ENCODE measurements at regions not wholly inside any gene's neighbourhood (a gene's known extent, or its start where the extent isn't known, plus 50 kb on each side); places are given as distances from the start of the nearest gene placed in this dataset.

DNA sequence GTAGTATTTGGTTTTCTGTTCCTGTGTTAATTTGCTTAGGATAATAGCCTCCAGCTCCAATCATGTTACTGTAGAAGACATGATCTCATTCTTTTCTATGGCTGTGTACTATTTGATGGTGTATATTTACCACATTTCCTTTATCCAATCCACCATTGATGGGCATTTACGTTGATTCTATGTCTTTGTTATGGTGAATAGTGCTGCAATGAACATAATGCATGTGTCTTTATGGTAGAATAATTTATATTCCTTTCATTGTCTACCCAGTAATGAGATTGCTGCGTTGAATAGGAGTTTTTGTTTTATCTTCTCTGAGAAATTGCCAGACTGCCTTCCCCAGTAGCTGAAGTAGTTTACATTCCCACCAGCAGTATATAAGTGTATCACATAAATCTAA, 538.8 kb downstream of the LRRIQ3 start:
- no peak for DNase-seq (ENCODE audit: low read depth)

GRCh38 chr1:73654714-73655113, 543.3 kb downstream of the LRRIQ3 start:
- no peak for DNase-seq (ENCODE audit: low read depth)

DNA sequence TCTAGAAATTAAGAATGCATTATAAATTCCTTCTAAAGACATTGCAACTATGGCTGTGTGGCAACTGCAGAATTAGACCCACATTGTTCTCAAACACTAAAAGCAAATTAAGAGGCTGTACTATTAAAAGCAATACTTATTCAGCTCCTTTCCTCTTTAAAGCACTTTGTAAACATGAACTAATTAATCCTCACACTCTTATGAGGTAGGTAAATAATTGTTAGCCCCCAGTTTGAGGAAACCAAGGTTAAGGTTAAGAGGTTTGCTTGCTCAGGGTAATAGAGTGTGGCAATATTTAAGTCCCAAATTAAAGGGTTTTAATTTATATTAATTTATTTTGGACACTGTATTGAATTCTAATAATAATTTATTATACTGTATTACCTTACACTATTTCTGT, 553.8 kb downstream of the LRRIQ3 start:
- DNase-seq (ENCODE audit: low read depth), result no peak

- DNase-seq (ENCODE audit: low read depth), result no peak
Measured at GRCh38 chr1:73639494-73639893, 558.5 kb downstream of the LRRIQ3 start.

DNA sequence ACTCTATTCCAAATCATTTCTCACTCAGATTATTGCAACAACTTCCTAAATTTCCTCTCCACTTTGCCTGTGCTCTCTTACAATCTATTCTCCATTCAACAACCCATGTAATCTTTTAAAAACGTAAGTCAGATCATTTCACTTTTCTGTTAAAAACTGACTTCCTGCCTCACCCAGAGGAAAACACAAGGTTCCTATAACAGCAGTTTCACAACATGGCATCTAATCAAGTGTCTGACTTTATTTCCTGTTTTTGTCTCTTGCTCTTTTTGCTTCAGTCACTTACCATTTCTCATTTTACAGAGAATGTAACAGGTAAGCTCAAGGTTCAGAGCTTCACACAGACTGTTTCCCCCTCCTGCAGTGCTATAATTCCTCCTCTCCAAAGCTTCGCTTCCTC, 560.7 kb downstream of the LRRIQ3 start:
- no peak for DNase-seq (ENCODE audit: low read depth)

GRCh38 chr1:73635021-73635420, 563.0 kb downstream of the LRRIQ3 start:
- DNase-seq (ENCODE audit: low read depth), result no peak

GRCh38 chr1:73627723-73628122, 570.3 kb downstream of the LRRIQ3 start:
- DNase-seq (ENCODE audit: low read depth), result no peak

DNA sequence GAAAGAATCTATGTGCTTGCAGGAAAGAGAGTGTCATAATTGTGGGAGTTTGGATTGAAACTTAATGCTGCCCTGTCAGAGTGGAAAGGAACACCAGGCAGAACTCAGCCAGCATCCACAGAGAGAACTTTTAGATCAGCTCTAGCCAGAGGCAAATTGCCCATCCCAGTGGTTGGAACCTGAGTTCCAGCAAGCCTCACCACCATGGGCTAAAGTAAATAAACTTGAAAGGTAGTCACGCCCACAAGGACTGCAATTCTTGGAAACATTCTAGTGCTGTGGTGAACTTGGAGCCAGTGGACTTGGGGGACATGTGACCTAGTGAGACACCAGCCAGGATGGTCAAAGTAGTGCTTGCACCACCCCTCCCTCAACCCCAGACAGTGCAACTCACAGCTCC, 571.6 kb downstream of the LRRIQ3 start:
- no peak for DNase-seq (ENCODE audit: low read depth)

DNA sequence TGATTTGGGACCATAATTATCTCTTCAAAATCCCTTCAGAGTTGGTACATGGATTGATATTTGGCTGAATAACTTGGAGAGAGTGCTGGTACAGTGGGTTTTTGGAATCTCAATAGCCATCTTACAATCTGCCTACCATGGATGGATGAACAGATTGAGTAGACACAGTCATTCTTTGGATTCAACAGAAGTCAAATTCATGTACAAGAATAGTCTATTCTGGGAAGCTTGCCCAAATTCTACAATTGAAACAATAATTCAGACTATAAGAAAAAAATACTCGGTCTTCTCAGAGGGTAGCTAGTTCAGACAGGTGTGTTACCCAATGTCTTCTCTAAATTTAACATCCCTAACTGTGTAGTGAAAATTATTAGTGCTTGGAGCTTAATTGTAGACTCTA, 574.0 kb downstream of the LRRIQ3 start:
- no peak for DNase-seq (ENCODE audit: low read depth)

DNA sequence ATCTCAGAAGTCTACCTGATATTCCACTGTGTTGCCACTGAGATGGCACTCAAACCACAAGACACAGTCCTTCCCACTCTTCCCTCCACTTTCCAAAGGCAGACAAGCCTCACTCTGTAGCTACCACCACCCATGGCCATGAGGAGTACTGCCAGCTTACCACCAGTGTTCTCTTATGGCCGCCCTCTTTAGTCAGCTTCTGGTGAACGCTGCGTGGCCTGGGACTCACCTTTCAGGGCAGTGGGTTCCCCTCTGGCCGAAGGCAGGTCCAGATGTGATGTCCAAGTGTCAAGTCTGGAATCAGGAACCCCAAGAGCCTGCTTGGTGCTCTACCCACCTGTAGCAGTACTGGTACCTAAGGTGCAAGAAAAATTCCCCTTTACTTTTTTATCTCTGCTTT, 580.8 kb downstream of the LRRIQ3 start:
- no peak for DNase-seq (ENCODE audit: low read depth)

- DNase-seq (ENCODE audit: low read depth), result no peak
Measured at GRCh38 chr1:73611681-73612080, 586.3 kb downstream of the LRRIQ3 start.

DNA sequence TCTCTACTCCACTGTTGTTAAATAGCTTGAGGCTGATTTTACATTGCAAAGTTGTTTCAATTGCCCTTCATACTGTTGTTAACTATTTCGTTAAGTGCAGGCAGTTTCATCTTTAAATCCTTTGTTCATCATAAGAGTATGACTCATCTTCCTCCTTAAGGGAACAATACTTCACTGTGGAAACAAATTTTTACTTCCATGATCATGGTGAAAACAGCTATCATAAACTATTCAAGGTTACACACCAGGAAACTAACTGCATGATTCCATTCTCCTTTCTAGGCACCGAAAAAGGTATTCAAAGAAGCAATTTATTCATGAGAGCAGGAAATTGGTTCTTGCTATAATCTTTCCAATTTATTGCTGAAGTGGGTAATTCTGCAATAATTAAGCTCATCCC, 593.2 kb downstream of the LRRIQ3 start:
- no peak for DNase-seq (ENCODE audit: low read depth)

DNA sequence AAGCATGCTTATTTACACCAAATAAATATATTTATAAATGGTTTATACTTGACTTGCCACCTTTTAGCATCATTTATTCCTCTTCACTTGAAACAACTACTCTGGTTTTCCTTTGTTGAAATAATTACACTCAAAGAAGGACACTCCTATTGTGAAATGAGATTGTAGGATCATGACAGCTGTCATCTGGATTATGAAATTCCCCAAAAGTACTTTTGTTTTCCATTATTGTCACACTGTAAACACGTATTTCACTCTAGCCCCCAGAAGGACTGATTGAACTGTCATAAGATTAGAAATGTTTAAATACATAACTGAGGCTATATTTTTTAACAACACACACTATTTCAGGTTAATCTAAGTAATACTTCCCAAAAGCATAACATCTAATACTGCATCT, 593.8 kb downstream of the LRRIQ3 start:
- DNase-seq (ENCODE audit: low read depth), result no peak

- peak; percentile 3 for DNase-seq (ENCODE audit: low read depth)
Measured at GRCh38 chr1:73593804-73594203, 604.2 kb downstream of the LRRIQ3 start.

- peak; percentile 46 for DNase-seq (ENCODE audit: low read depth)
Measured at GRCh38 chr1:73593364-73593763, 604.6 kb downstream of the LRRIQ3 start.

DNA sequence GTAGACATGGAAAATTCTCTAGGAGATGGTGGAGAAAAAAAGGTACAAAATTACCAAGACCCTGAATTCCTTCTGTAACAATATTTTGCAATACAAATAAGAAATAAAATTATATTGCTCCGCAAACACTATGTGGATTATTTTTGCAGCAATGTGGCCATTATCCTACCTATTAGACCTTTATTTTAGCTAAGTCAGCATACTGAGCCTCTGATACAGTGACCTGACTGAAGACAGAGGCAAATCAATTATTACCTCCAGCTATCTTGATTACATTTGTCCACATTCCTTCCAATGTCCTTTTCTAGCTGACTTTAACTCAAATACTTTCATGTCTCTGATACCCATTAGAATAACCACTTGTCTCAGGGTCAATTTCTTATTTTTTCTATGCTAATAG, 610.9 kb downstream of the LRRIQ3 start:
- DNase-seq (ENCODE audit: low read depth), result no peak

DNA sequence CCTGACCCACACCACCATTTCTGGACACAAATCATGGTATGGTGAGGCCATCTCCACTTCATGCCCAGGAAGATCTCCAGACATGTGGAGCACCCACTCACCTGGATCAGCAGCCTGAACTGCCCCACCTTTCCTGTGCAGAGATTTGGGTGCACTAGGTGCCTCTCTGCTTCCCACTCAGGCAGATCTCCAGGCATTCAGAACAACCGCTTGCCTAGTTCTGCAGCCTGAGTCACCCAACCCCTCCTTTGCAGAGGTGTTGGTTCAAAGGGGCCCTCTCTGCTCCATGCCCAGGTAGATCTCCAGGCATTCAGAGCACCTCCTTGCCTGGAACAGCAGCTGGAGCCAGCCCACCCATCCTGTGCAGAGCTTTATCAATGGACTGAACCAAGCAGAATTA, 620.8 kb downstream of the LRRIQ3 start:
- DNase-seq (ENCODE audit: low read depth), result no peak

DNA sequence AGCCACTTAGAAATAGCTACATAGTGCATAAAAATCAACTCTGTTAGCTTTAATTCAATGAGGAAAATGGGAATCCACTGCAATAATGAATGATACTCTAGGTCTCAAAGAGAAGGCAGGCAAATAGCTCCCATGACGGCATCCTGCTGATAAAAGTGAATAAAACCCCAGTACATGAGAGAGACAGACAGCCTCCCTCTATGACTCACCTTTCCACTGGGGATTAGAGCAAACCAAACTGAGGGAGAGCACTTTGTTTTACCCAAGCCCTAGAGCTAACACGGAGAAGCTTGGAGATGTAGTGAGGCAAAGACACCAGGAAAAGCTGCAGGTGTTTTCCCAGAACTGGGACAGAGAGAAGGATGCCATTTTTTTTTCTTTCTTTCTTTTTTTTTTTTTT, 621.9 kb downstream of the LRRIQ3 start:
- DNase-seq (ENCODE audit: low read depth), result no peak

DNA sequence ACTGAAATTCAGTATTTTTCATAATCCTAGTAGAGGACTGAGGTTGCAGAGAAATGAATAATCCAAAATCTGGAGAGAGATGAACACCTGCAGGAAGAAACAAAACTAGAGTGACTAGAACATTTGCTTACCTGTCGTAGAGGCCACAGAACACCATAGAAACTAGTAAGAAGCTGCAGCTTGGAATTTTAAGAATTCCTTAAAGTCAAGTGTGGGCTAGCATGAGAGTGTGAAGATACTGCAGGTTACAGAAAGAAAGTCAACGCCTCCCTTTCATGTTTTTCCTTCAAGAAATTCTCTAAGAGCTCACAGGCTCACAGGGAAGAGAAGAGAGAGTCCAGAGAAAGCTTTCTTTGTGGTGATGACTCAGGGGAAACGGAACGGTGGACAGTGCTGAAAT, 633.7 kb downstream of the LRRIQ3 start:
- no peak for DNase-seq (ENCODE audit: low read depth)

GRCh38 chr1:73556270-73556669, 641.7 kb downstream of the LRRIQ3 start:
- DNase-seq (ENCODE audit: low read depth), result no peak

GRCh38 chr1:73537400-73537799, 660.6 kb downstream of the LRRIQ3 start:
- no peak for DNase-seq (ENCODE audit: low read depth)

DNA sequence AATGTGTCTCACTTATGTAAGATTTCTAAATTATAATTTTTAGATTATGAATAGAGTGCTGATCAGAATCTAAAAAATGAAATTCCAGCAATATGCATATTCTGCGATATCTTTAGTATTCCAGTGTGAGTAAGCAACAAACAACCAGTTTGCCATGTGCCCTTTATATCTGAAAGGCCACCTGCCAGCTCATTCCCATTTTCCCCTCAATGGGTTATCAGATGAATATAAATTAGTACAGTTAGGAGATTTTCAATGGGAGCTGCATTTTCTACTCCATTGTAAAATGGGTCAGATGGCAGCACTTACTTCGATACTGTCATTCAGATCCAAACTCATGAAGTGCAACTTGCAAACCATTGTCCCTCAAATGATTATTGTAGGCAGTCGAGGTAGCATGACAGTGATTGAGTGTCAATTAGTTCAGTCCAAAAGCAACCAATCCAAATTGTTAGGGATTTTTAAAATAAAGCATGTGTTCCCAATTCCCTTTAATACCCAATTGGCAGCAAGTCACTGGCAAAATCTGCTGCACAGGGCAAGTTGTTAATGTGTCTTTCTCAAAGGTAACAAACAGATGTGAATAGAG, 680.3 kb downstream of the LRRIQ3 start:
- no peak for DNase-seq (ENCODE audit: low read depth)

DNA sequence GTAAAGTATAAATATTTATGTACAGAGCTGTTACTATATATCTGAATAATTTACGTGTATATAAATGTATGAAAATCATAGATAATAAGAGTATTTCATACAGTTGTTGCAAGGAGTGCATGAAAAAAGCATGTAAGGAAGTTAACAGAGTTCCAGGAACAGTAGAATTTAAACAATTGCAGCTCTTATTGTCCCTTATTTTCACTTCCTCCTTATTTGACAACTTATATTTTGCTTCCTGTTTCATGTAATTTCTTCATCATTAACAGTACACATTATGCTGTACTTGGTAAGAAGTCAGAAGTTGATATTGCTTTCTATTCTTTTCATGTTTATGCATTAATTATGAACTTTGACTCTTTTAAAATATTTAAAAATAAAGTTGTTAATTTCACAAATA, 681.5 kb downstream of the LRRIQ3 start:
- DNase-seq (ENCODE audit: low read depth), result no peak

GRCh38 chr1:73511038-73511437, 686.9 kb downstream of the LRRIQ3 start:
- no peak for DNase-seq (ENCODE audit: low read depth)
